H1 (cell line): ENCODE measurements at regions not wholly inside any gene's neighbourhood (a gene's known extent, or its start where the extent isn't known, plus 50 kb on each side); places are given as distances from the start of the nearest gene placed in this dataset.

Experiments used
- CTCF ChIA-PET: fragments of 300-600 bp; sonication (Branson Sonifier 250); formaldehyde crosslinking; loops from one replicate; lab custom pipeline; 2021; ENCODE audit not compliant: partially characterized antibody; lab: Charles Lee
- POLR2A ChIA-PET: fragments of 300-600 bp; sonication (Branson Sonifier 250); formaldehyde crosslinking; loops from one replicate; lab custom pipeline; 2021; ENCODE audit warnings: inconsistent platforms; ENCODE audit not compliant: partially characterized antibody; lab: Charles Lee
- DNase-seq, 2 experiments: peaks; one replicate each; pipeline versions ENCODE4 v3.0.0 to v3.0.0-alpha.2; 2010 to 2022; ENCODE audit warnings: low spot score in 2 of 2, low read depth in 1 of 2, mixed read lengths in 1 of 2
- FAIRE-seq: peaks from 2 replicates; lab custom pipeline; 2011; peaks lifted over from hg19 to GRCh38; lab: Jason Lieb, UNC
- H2AFZ ChIP-seq: 2 replicates; pipeline ENCODE4 v1.8.1; 2012; ENCODE audit warnings: low read length, inconsistent platforms
- H2AK5ac ChIP-seq: 2 replicates; pipeline ENCODE4 v1.6.1; 2013; ENCODE audit warnings: low read depth, low read length
- H2BK120ac ChIP-seq: replicated peaks from 2 replicates; pipeline ENCODE3; 2013; ENCODE audit warnings: low read depth, low read length, inconsistent platforms
- H2BK12ac ChIP-seq: 2 replicates; pipeline ENCODE4 v1.6.1; 2013; ENCODE audit warnings: low read depth, low read length
- H2BK15ac ChIP-seq: 2 replicates; pipeline ENCODE4 v1.6.1; 2013; ENCODE audit warnings: low read length
- H2BK20ac ChIP-seq: 2 replicates; pipeline ENCODE4 v1.6.1; 2013; ENCODE audit warnings: low read length
- H2BK5ac ChIP-seq: 2 replicates; pipeline ENCODE4 v1.6.1; 2013; ENCODE audit warnings: low read depth, low read length
- H3K14ac ChIP-seq: 2 replicates; pipeline ENCODE4 v1.6.1; 2013; ENCODE audit warnings: inconsistent platforms; ENCODE audit not compliant: insufficient read length
- H3K18ac ChIP-seq: 2 replicates; pipeline ENCODE4 v1.6.1; 2013; ENCODE audit warnings: low read length; ENCODE audit errors: extremely low read depth
- H3K23ac ChIP-seq: 2 replicates; pipeline ENCODE4 v1.6.1; 2013; ENCODE audit warnings: inconsistent platforms; ENCODE audit not compliant: insufficient read length
- H3K23me2 ChIP-seq: 2 replicates; pipeline ENCODE4 v1.6.1; 2013; ENCODE audit warnings: low read depth, low read length
- H3K27ac ChIP-seq: 2 replicates; pipeline ENCODE4 v1.6.1; 2011; ENCODE audit warnings: low read depth, low read length, inconsistent platforms
- H3K27me3 ChIP-seq, 4 experiments: replicated peaks in 1 of 4; 1 replicate in 1 of 4; 2 replicates in 3 of 4; pipeline versions ENCODE4 v1.6.1 to v1.8.1; 2011 to 2013; ENCODE audit warnings: low read length in 3 of 4, mild to moderate bottlenecking in 3 of 4, inconsistent platforms in 2 of 4, mixed read lengths in 2 of 4, moderate library complexity in 1 of 4; ENCODE audit not compliant: control insufficient read depth in 3 of 4, insufficient read depth in 3 of 4; ENCODE audit errors: extremely low read depth in 1 of 4
- H3K36me3 ChIP-seq, 4 experiments: 2 replicates each; pipeline versions ENCODE4 v1.6.1 to v1.8.1; 2011 to 2013; ENCODE audit warnings: mild to moderate bottlenecking in 4 of 4, low read length in 3 of 4, moderate library complexity in 2 of 4, control low read depth in 1 of 4, inconsistent platforms in 1 of 4; ENCODE audit not compliant: insufficient read depth in 4 of 4, control insufficient read depth in 2 of 4
- H3K4ac ChIP-seq: replicated peaks from 2 replicates; pipeline ENCODE3; 2013; ENCODE audit warnings: low read length, low read depth, mixed read lengths, inconsistent platforms; ENCODE audit not compliant: insufficient read length
- H3K4me1 ChIP-seq, 4 experiments: replicated peaks in 1 of 4; 1 replicate in 1 of 4; 2 replicates in 3 of 4; pipeline versions ENCODE4 v1.6.1 to v1.8.1; 2011 to 2013; ENCODE audit warnings: low read length in 3 of 4, inconsistent platforms in 2 of 4, mixed read lengths in 1 of 4; ENCODE audit not compliant: insufficient read depth in 4 of 4, control insufficient read depth in 3 of 4
- H3K4me2 ChIP-seq, 2 experiments: 2 replicates each; pipeline versions ENCODE4 v1.6.1 to v1.8.1; 2011 to 2013; ENCODE audit warnings: low read depth in 2 of 2, low read length in 2 of 2, control low read depth in 1 of 2, inconsistent platforms in 1 of 2, mild to moderate bottlenecking in 1 of 2; ENCODE audit not compliant: insufficient read depth in 1 of 2
- H3K4me3 ChIP-seq, 4 experiments: fragments of 200-600, 300-600 bp in 1 of 4; sonication (generic), shearing (Covaris generic), sonication (Bioruptor Twin) in 1 of 4; 2 replicates each; pipeline versions ENCODE4 v1.5.1 to v1.8.1; 2011 to 2016; ENCODE audit warnings: low read length in 4 of 4, low read depth in 3 of 4, control low read depth in 2 of 4, inconsistent platforms in 2 of 4, mild to moderate bottlenecking in 2 of 4, mixed read lengths in 1 of 4, moderate library complexity in 1 of 4; ENCODE audit not compliant: insufficient read depth in 2 of 4; ENCODE audit errors: extremely low read depth in 1 of 4
- H3K56ac ChIP-seq: replicated peaks from 2 replicates; pipeline ENCODE3; 2013; ENCODE audit warnings: low read depth, mild to moderate bottlenecking, mixed read lengths, low read length, inconsistent platforms; ENCODE audit not compliant: insufficient read length
- H3K79me1 ChIP-seq: 2 replicates; pipeline ENCODE4 v1.6.1; 2013; ENCODE audit warnings: low read depth, low read length, control low read depth
- H3K79me2 ChIP-seq, 2 experiments: 2 replicates each; pipeline versions ENCODE4 v1.6.1 to v1.8.1; 2012 to 2013; ENCODE audit warnings: low read length in 2 of 2, mild to moderate bottlenecking in 2 of 2, inconsistent platforms in 1 of 2; ENCODE audit not compliant: insufficient read depth in 2 of 2, control insufficient read depth in 1 of 2
- H3K9ac ChIP-seq, 4 experiments: replicated peaks in 1 of 4; 1 replicate in 1 of 4; 2 replicates in 3 of 4; pipeline versions ENCODE4 v1.6.1 to v1.8.1; 2011 to 2013; ENCODE audit warnings: low read depth in 3 of 4, low read length in 3 of 4, control low read depth in 2 of 4, mild to moderate bottlenecking in 2 of 4, moderate library complexity in 2 of 4, inconsistent platforms in 1 of 4; ENCODE audit errors: extremely low read depth in 1 of 4
- H3K9me3 ChIP-seq, 2 experiments: 2 replicates each; pipeline versions ENCODE4 v1.6.1 to v1.8.1; 2012 to 2013; ENCODE audit warnings: mild to moderate bottlenecking in 2 of 2, moderate library complexity in 2 of 2, control low read depth in 1 of 2, inconsistent platforms in 1 of 2, low read depth in 1 of 2, low read length in 1 of 2, mixed read lengths in 1 of 2; ENCODE audit not compliant: insufficient read depth in 2 of 2
- H4K20me1 ChIP-seq, 2 experiments: replicated peaks in 1 of 2; 2 replicates each; pipeline versions ENCODE3 to v1.8.1; 2011 to 2013; ENCODE audit warnings: inconsistent platforms in 2 of 2, low read length in 2 of 2, mild to moderate bottlenecking in 1 of 2; ENCODE audit not compliant: insufficient read depth in 2 of 2, control insufficient read depth in 1 of 2
- H4K5ac ChIP-seq: 2 replicates; pipeline ENCODE4 v1.6.1; 2013; ENCODE audit warnings: low read length, low read depth, mixed read lengths, inconsistent platforms; ENCODE audit not compliant: insufficient read length
- H4K8ac ChIP-seq: 2 replicates; pipeline ENCODE4 v1.8.0; 2013; ENCODE audit warnings: mild to moderate bottlenecking, moderate library complexity, low read length, inconsistent platforms; ENCODE audit not compliant: insufficient read depth; ENCODE audit errors: extremely low read depth
- H4K91ac ChIP-seq: replicated peaks from 2 replicates; pipeline ENCODE3; 2013; ENCODE audit warnings: low read length, mixed read lengths, inconsistent platforms; ENCODE audit not compliant: insufficient read length
- ATF3 ChIP-seq: IDR thresholded peaks from 2 replicates; pipeline ENCODE4 v1.6.1; 2011; ENCODE audit warnings: low read depth, mild to moderate bottlenecking, low read length; ENCODE audit not compliant: insufficient read depth
- CTBP2 ChIP-seq: IDR thresholded peaks from 2 replicates; pipeline ENCODE4 v1.7.0; 2011; ENCODE audit warnings: borderline replicate concordance, mild to moderate bottlenecking, moderate library complexity, mixed read lengths, low read length; ENCODE audit not compliant: insufficient read depth, insufficient read length
- E2F6 ChIP-seq: IDR thresholded peaks from 2 replicates; pipeline ENCODE4 v1.6.1; 2012; ENCODE audit warnings: inconsistent platforms
- FOSL1 ChIP-seq: IDR thresholded peaks from 2 replicates; pipeline ENCODE4 v1.6.1; 2011; ENCODE audit warnings: mild to moderate bottlenecking, low read depth, low read length, moderate library complexity; ENCODE audit not compliant: insufficient read depth
- GTF2F1 ChIP-seq: IDR thresholded peaks from 2 replicates; pipeline ENCODE4 v1.6.1; 2012; ENCODE audit warnings: low read depth, low read length, improper control_type of control experiment, borderline replicate concordance
- JUN ChIP-seq: IDR thresholded peaks from 2 replicates; pipeline ENCODE4 v1.6.1; 2011; ENCODE audit warnings: low read depth, mild to moderate bottlenecking, improper control_type of control experiment, low read length
- NRF1 ChIP-seq: IDR thresholded peaks from 2 replicates; pipeline ENCODE4 v1.6.1; 2011; ENCODE audit warnings: mild to moderate bottlenecking, low read depth, low read length, improper control_type of control experiment
- POLR2A ChIP-seq, 2 experiments: IDR thresholded peaks; 1 replicate in 1 of 2; 2 replicates in 1 of 2; pipeline ENCODE4 v1.6.1; 2011; ENCODE audit warnings: low read depth in 2 of 2, low read length in 2 of 2, mild to moderate bottlenecking in 2 of 2; ENCODE audit errors: control extremely low read depth in 1 of 2
- POU5F1 ChIP-seq: IDR thresholded peaks from 2 replicates; pipeline ENCODE4 v1.6.1; 2011; ENCODE audit warnings: low read depth, mild to moderate bottlenecking, low read length, moderate library complexity
- SAP30 ChIP-seq: fragments of 300-600 bp; sonication (generic); IDR thresholded peaks from 2 replicates; pipeline ENCODE4 v1.7.1; 2012; ENCODE audit warnings: low read length, moderate library complexity, mild to moderate bottlenecking, inconsistent platforms; ENCODE audit not compliant: insufficient read depth, insufficient replicate concordance
- SIN3A ChIP-seq, 2 experiments: IDR thresholded peaks in 1 of 2; conservative IDR thresholded peaks in 1 of 2; 2 replicates each; pipeline ENCODE4 v1.6.1; 2011 to 2012; ENCODE audit warnings: low read length in 2 of 2, improper control_type of control experiment in 1 of 2, low read depth in 1 of 2, mild to moderate bottlenecking in 1 of 2
- SIRT6 ChIP-seq: IDR thresholded peaks from one replicate; pipeline ENCODE4 v1.7.1; 2012; ENCODE audit warnings: low read length, inconsistent platforms
- SP1 ChIP-seq: IDR thresholded peaks from 2 replicates; pipeline ENCODE4 v1.6.1; 2011; ENCODE audit warnings: low read depth, low read length
- SRF ChIP-seq: IDR thresholded peaks from 2 replicates; pipeline ENCODE4 v1.6.1; 2011; ENCODE audit warnings: mild to moderate bottlenecking, low read depth, low read length, moderate library complexity
- WGBS, 2 experiments: shearing (Covaris generic) in 1 of 2; methylation state at CpG; one replicate each; pipeline versions ENCODE4 v1.1.6 to v1.1.7; 2013 to 2015; ENCODE audit warnings: low lambda C conversion rate in 2 of 2, mixed read lengths in 2 of 2, inconsistent platforms in 1 of 2, low coverage in 1 of 2, missing lambda C conversion rate in 1 of 2; ENCODE audit not compliant: insufficient replicate concordance in 2 of 2, insufficient coverage in 1 of 2, insufficient read length in 1 of 2; ENCODE audit errors: extremely low coverage in 1 of 2, missing lambda C conversion rate in 1 of 2; 5-methylcytosine and 5-hydroxymethylcytosine counted together

GRCh38 chr6:112683926-112684325 lies 336.8 kb downstream of the RFPL4B start:
- Histone ChIP-seq H3K4me3 (no peak overlapping the region), H2BK120ac (no peak overlapping the region), H3K27ac (no peak overlapping the region), H2AFZ (no peak overlapping the region), H3K4me2 (no peak overlapping the region), H3K4ac (no peak overlapping the region), H3K56ac (no peak overlapping the region), H3K79me1 (no peaks in the 10 kb centered on the region), H3K27me3 (no peaks in the 10 kb centered on the region), H3K18ac (no peak overlapping the region), H2BK5ac (no peak overlapping the region), H3K9me3 (no peaks in the 10 kb centered on the region), H3K4me1 (no peaks in the 10 kb centered on the region), H2BK15ac (no peak overlapping the region), H4K8ac (no peak overlapping the region), H3K23ac (no peak overlapping the region), H3K79me2 (no peaks in the 10 kb centered on the region), H3K14ac (no peak overlapping the region), H2BK12ac (no peak overlapping the region), H2BK20ac (no peak overlapping the region), H3K9ac (no peak overlapping the region), H4K5ac (no peak overlapping the region), H2AK5ac (no peak overlapping the region), H4K20me1 (no peaks in the 10 kb centered on the region), H3K36me3 (no peaks in the 10 kb centered on the region), H3K23me2 (no peaks in the 10 kb centered on the region), H4K91ac (no peak overlapping the region)
- 85% methylated on average over 3 of the region's 3 CpGs; no CpG with 5 or more reads in 1 of the 2 experiments for WGBS, 2 experiments
- FAIRE-seq = no peak
- ChIA-PET CTCF (no interaction called here), POLR2A (no interaction called here)
- DNase-seq = no peak
- no peak for TF ChIP-seq E2F6
- no peak for TF ChIP-seq FOSL1
- no peak for TF ChIP-seq POLR2A (IDR thresholded peaks at IDR 0.05; ENCODE audit: control extremely low read depth in 1 of 2, low read depth in 2 of 2, low read length in 2 of 2)
- no peak for TF ChIP-seq JUN
- TF ChIP-seq SRF = no peak
- no peak for TF ChIP-seq POU5F1
- TF ChIP-seq CTBP2 = no peak
- TF ChIP-seq SAP30 = no peak
- TF ChIP-seq GTF2F1 = no peak
- TF ChIP-seq NRF1 = no peak
- TF ChIP-seq ATF3 = no peak
- no peak for TF ChIP-seq SIN3A (conservative IDR thresholded peaks at IDR 0.05 in 1 of 2, IDR thresholded peaks at IDR 0.05 in 1 of 2; ENCODE audit: low read depth in 1 of 2, low read length in 2 of 2)
- no peak for TF ChIP-seq SP1
- TF ChIP-seq SIRT6 = no peak
